Activated CD4-positive, alpha-beta T cell treated with anti-CD3 and anti-CD28 coated beads for 24 hours (primary cell): ENCODE measurements at regions not wholly inside any gene's neighbourhood (a gene's known extent, or its start where the extent isn't known, plus 50 kb on each side); places are given as distances from the start of the nearest gene placed in this dataset.
"Not testable (repeated sequence)": the region's sequence is repeated elsewhere in the genome, so short reads cannot be mapped to it uniquely, and the experiment has no call there.

ENCODE experiments used
- DNase-seq, 2 donors: peaks; one replicate each; pipeline ENCODE4 v3.0.0-alpha.2; 2020; ENCODE audit warnings: low read depth in 2 of 2

DNA sequence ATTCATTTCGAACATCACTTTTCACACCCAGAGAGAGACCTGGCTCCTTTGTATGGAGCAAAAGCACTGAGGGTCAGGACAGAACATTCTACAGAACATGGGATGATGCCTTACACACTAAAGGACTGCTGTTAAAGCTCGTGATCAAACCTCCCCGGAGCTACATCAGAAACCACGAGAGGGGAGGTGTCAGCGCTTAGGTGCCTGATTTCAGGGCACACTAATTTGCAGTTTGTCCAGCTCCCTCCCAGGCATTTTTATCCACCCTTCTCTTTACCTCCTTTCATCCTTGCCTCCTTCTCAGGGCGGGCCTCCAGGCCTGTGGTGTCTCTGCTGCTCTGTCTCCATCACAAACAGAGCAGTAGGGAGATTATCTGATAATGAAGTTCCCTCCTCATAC is 127.5 kb downstream of the VPREB1 start:
- no peak for DNase-seq

- no peak for DNase-seq
Measured at GRCh38 chr22:22374163-22374562, 129.6 kb downstream of the VPREB1 start.

DNA sequence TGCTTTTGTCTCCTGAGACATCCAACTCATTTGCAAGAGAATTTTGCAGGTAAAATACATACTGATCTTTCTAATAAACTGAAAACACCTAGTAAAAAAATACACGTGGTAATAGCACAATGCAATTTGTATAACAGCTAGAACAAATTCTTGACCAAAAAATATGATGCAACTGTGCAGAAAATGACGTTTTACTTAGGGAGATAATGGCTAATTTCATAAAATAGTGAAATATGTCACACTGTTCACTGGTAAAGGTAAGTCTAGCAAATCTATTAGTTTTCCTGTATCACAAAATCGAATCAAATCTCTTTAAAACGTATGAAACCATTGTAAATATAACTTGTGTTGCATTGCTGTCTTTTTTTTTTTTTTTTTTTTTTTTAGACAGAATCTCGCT is 130.0 kb downstream of the VPREB1 start:
- no peak for DNase-seq

GRCh38 chr22:22375576-22376351 is 131.2 kb downstream of the VPREB1 start:
- no peak for DNase-seq

GRCh38 chr22:22376352-22376706 is 131.7 kb downstream of the VPREB1 start:
- no peak for DNase-seq

GRCh38 chr22:22376884-22377283 is 131.7 kb downstream of the ZNF280B start:
- DNase-seq = not testable (repeated sequence)

DNA sequence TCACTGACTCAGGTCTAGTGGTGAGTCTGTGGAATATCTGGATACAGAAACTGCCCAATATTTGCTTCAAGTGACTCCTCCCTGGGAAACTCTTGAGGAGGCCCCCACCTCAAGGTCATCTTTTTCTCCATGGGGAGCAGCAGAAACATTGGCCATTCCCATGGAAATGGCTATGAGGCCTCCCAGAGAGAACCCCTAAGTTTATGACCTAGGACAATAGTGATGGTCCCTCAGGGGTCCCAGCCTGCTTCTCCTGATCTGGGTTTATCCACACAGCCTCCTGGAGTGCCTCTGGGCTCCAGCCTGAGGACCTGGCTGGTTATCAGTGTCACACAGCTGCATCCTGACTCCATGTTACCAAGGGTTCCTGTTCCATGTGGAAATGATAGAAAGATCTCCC is 131.2 kb downstream of the ZNF280B start:
- no peak for DNase-seq

- no peak for DNase-seq
Measured at GRCh38 chr22:22378446-22379415, 129.8 kb downstream of the ZNF280B start.

GRCh38 chr22:22380098-22381030 is 128.2 kb downstream of the ZNF280B start:
- DNase-seq = no peak

DNA sequence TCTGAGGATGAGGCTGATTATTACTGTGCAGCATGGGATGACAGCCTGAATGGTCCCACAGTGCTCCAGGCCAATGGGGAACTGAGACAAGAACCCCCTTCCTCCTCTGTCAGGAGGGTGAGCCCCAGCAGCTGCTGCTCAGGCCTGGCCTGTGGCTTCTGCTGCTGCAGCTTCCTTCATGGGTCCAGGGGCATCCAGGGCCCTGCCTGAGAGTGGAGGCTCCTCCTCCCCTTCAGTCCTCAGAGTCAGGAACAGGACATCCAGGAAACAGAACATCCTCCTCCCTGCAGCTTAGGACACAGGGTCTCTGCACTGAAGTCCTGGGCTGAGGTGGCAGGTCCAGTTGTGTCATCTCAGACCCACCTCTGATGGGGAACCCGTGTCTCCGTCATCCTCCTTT is 127.2 kb downstream of the ZNF280B start:
- not testable (repeated sequence) for DNase-seq

- DNase-seq = no peak
Measured at GRCh38 chr22:22384267-22384666, 124.3 kb downstream of the ZNF280B start.

GRCh38 chr22:22384668-22385244 is 123.8 kb downstream of the ZNF280B start:
- no peak for DNase-seq

- no peak for DNase-seq
Measured at GRCh38 chr22:22386602-22387385, 121.7 kb downstream of the ZNF280B start.

DNA sequence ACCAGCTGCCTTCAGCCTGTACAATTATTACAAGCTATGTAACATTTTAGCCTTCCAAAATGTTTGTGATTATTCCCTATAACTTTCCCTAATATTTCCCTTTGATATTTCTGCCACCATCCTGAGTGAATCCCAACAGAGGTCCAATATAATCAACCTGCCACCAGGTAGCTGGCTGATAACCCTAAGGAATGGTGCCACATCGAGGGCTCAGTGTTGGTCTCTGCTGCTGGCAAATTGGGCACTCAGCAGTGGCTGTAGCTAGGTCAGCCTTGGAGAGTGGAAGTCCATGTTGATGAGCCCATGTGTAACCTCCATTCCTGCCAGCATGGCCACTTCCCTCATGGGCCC is 121.2 kb downstream of the ZNF280B start:
- no peak for DNase-seq

GRCh38 chr22:22388090-22388489 is 120.5 kb downstream of the ZNF280B start:
- no peak for DNase-seq

DNA sequence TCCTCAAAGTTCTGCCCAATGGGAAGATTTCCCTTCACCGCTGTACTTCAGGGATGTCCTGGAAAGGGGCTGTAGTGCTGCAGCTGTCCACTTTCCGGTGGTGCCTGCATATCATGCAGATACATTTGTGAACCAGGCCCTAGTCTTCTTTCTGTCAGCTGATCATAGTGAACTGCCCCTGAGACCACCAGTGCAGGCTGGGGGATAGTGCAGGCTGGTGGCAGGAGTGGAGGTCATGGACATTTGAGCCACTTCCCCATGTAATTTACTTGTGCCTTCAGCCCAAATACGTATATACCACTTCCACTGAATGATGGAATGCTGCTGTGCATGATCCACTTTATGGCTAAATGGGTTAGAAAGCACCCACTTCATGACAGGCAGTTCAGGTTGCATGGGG is 120.0 kb downstream of the ZNF280B start:
- DNase-seq = no peak

DNA sequence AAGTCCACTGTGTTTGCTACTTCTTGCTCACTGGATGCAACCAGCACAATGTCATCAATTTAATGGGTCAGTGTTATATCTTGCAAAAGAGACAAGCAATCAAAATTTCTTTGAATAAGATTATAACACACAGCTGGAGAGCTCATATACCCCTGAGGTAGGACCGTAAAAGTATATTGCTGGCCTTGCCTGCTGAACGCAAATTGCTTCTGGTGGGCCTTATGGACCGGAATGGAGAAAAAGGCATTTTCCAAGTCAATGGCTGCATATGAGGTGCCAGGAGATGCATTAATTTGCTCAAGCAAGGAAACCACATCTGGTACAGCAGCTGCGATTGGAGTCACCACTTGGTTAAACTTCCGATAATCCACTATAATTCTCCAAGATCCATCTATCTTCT is 119.1 kb downstream of the ZNF280B start:
- no peak for DNase-seq

DNA sequence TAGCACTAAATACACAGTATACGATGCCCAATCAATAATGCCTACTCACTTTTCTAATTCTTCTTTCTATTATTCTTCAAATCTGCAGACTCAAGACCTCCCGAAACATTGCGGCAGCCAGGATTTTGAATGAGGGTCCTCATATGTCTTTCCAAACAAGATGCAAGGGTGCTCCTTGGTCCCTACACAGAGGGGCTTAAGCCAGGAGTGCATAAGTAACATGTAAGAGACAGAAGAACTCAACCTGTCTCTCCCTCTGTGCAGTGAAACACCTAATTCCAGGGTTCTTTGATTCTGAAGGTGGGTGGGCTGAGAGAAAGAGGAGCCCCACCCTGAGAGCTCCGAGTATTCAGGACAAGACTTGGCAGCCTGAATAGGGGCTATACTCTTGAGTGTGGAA is 117.6 kb downstream of the ZNF280B start:
- DNase-seq = no peak

- DNase-seq = no peak
Measured at GRCh38 chr22:22391543-22391942, 117.0 kb downstream of the ZNF280B start.

- no peak for DNase-seq
Measured at GRCh38 chr22:22392131-22392530, 116.4 kb downstream of the ZNF280B start.

DNA sequence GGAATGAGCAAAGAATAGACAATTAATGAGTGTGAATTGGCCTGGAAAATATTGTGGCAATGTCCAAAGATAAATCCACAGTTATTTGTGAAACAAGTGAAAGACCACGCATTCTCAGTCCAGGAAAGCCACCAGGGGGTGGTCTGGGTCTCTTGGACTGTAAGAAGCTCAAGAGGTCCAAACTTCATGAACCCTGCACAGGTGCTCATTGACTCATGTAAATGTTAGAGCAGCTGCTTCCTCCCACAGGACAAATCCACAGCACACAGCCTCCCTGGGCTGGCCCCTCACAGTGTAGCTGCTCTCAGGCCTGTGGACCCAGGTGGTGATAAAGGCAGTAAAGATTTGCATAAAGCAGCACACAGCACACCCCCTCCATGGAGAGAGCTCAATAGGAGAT is 114.0 kb downstream of the ZNF280B start:
- DNase-seq = no peak
